K562 (cell line): ENCODE measurements at regions not wholly inside any gene's neighbourhood (a gene's known extent, or its start where the extent isn't known, plus 50 kb on each side); places are given as distances from the start of the nearest gene placed in this dataset.

Experiments
- ATAC-seq: fragments of 200-7000 bp; cut with Tn5 transposase; 3 replicates; pipeline ENCODE4 v1.9.1; 2020; ENCODE audit warnings: moderate library complexity
- BruUV-seq: library from RNA; stranded (reverse); fragments of 400-500 nt; replicated peaks from 2 replicates; lab custom pipeline; 2021; lab: Mats Ljungman, UMichigan
- CTCF ChIA-PET: fragments of 300-600 bp; formaldehyde crosslinking; extraction: SDS; loops from one replicate; lab custom pipeline; 2021; ENCODE audit warnings: low intra/inter-chr PET ratio; lab: Yijun Ruan, JAX
- POLR2A ChIA-PET: fragments of 300-600, 350-650 bp; sonication (Branson Sonifier 250); formaldehyde crosslinking; extraction: SDS; loops from one replicate; lab custom pipeline; 2021; ENCODE audit warnings: antibody characterized with exemption, inconsistent platforms; lab: Yijun Ruan, JAX
- DNase-seq, 4 experiments: peaks; one replicate each; pipeline versions ENCODE4 v3.0.0 to v3.0.0-alpha.2; 2011 to 2018; ENCODE audit warnings: low spot score in 3 of 4, mixed read lengths in 3 of 4; ENCODE audit errors: extremely low read depth in 1 of 4
- FAIRE-seq: peaks from 2 replicates; lab custom pipeline; 2011; peaks lifted over from hg19 to GRCh38; lab: Jason Lieb, UNC
- H2AFZ ChIP-seq: 2 replicates; pipeline ENCODE4 v1.6.0; 2011; ENCODE audit warnings: low read depth, low read length, control low read depth, inconsistent platforms
- H3K27ac ChIP-seq: fragments of 200-600 bp; 3 replicates; pipeline ENCODE4 v1.8.0; 2011; ENCODE audit warnings: low read depth, mild to moderate bottlenecking, control low read depth, inconsistent platforms, low read length, moderate library complexity, mixed read lengths; ENCODE audit errors: extremely low read depth
- H3K27me3 ChIP-seq, 2 experiments: fragments of 300-600 bp in 1 of 2; 2 replicates in 1 of 2; 3 replicates in 1 of 2; pipeline versions ENCODE4 v1.6.0 to v1.8.0; 2011; ENCODE audit warnings: inconsistent platforms in 2 of 2, low read length in 2 of 2, mild to moderate bottlenecking in 1 of 2, mixed read lengths in 1 of 2, moderate library complexity in 1 of 2; ENCODE audit not compliant: control insufficient read depth in 2 of 2, insufficient read depth in 2 of 2
- H3K36me3 ChIP-seq: fragments of 300-600 bp; 3 replicates; pipeline ENCODE4 v1.8.0; 2011; ENCODE audit warnings: mild to moderate bottlenecking, low read length, inconsistent platforms; ENCODE audit not compliant: control insufficient read depth, insufficient read depth
- H3K4me1 ChIP-seq, 2 experiments: fragments of 200-600 bp in 1 of 2; replicated peaks in 1 of 2; 2 replicates in 1 of 2; 3 replicates in 1 of 2; pipeline versions ENCODE4 v1.5.1 to v1.8.0; 2011; ENCODE audit warnings: inconsistent platforms in 2 of 2, low read length in 2 of 2, mild to moderate bottlenecking in 1 of 2, mixed read lengths in 1 of 2, moderate library complexity in 1 of 2; ENCODE audit not compliant: control insufficient read depth in 2 of 2, insufficient read depth in 2 of 2
- H3K4me2 ChIP-seq: 2 replicates; pipeline ENCODE4 v1.6.1; 2011; ENCODE audit warnings: low read length, control low read depth, inconsistent platforms, mixed read lengths; ENCODE audit not compliant: insufficient read depth
- H3K4me3 ChIP-seq: fragments of 200-600 bp; sonication (generic), shearing (Covaris generic); 2 replicates; pipeline ENCODE4 v1.5.1; 2016; ENCODE audit warnings: control low read depth, inconsistent platforms
- H3K79me2 ChIP-seq: fragments of 200-600 bp; 3 replicates; pipeline ENCODE4 v1.8.0; 2011; ENCODE audit warnings: low read length, inconsistent platforms; ENCODE audit not compliant: control insufficient read depth, insufficient read depth
- H3K9ac ChIP-seq, 2 experiments: 2 replicates each; pipeline versions ENCODE4 v1.6.0 to v1.6.1; 2011; ENCODE audit warnings: low read depth in 2 of 2, low read length in 2 of 2, control low read depth in 1 of 2, inconsistent platforms in 1 of 2, mild to moderate bottlenecking in 1 of 2, mixed read lengths in 1 of 2; ENCODE audit not compliant: insufficient read depth in 1 of 2
- H3K9me1 ChIP-seq: one replicate; pipeline ENCODE4 v1.6.0; 2011; ENCODE audit warnings: inconsistent platforms, mild to moderate bottlenecking, low read length, moderate library complexity; ENCODE audit not compliant: control insufficient read depth, insufficient read depth
- H3K9me3 ChIP-seq: replicated peaks from 2 replicates; pipeline ENCODE4 v1.5.1; 2011; ENCODE audit warnings: low read depth, low read length, inconsistent platforms; ENCODE audit not compliant: control insufficient read depth, insufficient read depth
- H4K20me1 ChIP-seq: replicated peaks from 2 replicates; pipeline ENCODE4 v1.6.1; 2011; ENCODE audit warnings: low read length, inconsistent platforms, mixed read lengths; ENCODE audit not compliant: control insufficient read depth, insufficient read depth
- ASH1L ChIP-seq: fragments of 450-650 bp; IDR thresholded peaks from 2 replicates; pipeline ENCODE4 v1.6.1; 2018; ENCODE audit warnings: borderline replicate concordance, mild to moderate bottlenecking, low read depth; ENCODE audit not compliant: partially characterized antibody
- CTBP1 ChIP-seq: fragments of 450-650 bp; IDR thresholded peaks from 2 replicates; pipeline ENCODE4 v1.6.1; 2016; ENCODE audit warnings: borderline replicate concordance
- ERF ChIP-seq: fragments of 450-650 bp; formaldehyde crosslinking; IDR thresholded peaks from 2 replicates; pipeline ENCODE4 v1.4.0; 2020; ENCODE audit warnings: mild to moderate bottlenecking, mixed read lengths
- FIP1L1 ChIP-seq: fragments of 200-400 bp; formaldehyde crosslinking; IDR thresholded peaks from 2 replicates; pipeline ENCODE4 v1.6.1; 2018; ENCODE audit warnings: mild to moderate bottlenecking, low read depth, low read length; ENCODE audit not compliant: poor library complexity, severe bottlenecking
- FOXP1 ChIP-seq: sonication (generic); formaldehyde crosslinking; IDR thresholded peaks from 2 replicates; pipeline ENCODE4 v1.8.0; 2022; ENCODE audit warnings: mild to moderate bottlenecking, missing genetic modification reagents
- ILK ChIP-seq: fragments of 450-650 bp; IDR thresholded peaks from 2 replicates; pipeline ENCODE4 v1.6.1; 2016; ENCODE audit warnings: missing genetic modification characterization, low read depth, mild to moderate bottlenecking, missing compliant biosample characterization, moderate library complexity, borderline replicate concordance
- JUN ChIP-seq, 2 experiments: sonication (generic) in 1 of 2; formaldehyde crosslinking in 1 of 2; IDR thresholded peaks; 2 replicates each; pipeline versions ENCODE4 v1.6.1 to v1.8.0; 2012 to 2022; ENCODE audit warnings: borderline replicate concordance in 2 of 2, mild to moderate bottlenecking in 2 of 2, improper control_type of control experiment in 1 of 2, low read depth in 1 of 2, low read length in 1 of 2, missing genetic modification reagents in 1 of 2
- L3MBTL2 ChIP-seq: fragments of 450-650 bp; IDR thresholded peaks from 2 replicates; pipeline ENCODE4 v1.6.1; 2016; ENCODE audit warnings: mild to moderate bottlenecking, moderate library complexity
- LEF1 ChIP-seq: fragments of 450-650 bp; IDR thresholded peaks from 2 replicates; pipeline ENCODE4 v1.6.1; 2016; ENCODE audit warnings: mild to moderate bottlenecking
- MECOM ChIP-seq: fragments of 250-450 bp; sonication (Bioruptor Pico); IDR thresholded peaks from 2 replicates; pipeline ENCODE4 v1.8.0; 2022; ENCODE audit warnings: inconsistent platforms
- NR4A1 ChIP-seq, 2 experiments: fragments of 250-450 bp in 1 of 2; fragments of 450-650 bp in 1 of 2; sonication (Bioruptor Pico) in 1 of 2; IDR thresholded peaks; 2 replicates each; pipeline versions ENCODE4 v1.4.0 to v1.6.1; 2016 to 2020; ENCODE audit warnings: mild to moderate bottlenecking in 2 of 2, missing compliant biosample characterization in 1 of 2, missing genetic modification characterization in 1 of 2, moderate library complexity in 1 of 2
- SNRNP70 ChIP-seq: fragments of 200-400 bp; formaldehyde crosslinking; optimal IDR thresholded peaks from 2 replicates; pipeline ENCODE3; 2017; ENCODE audit warnings: low read depth, low read length
- SUPT5H ChIP-seq: fragments of 450-650 bp; IDR thresholded peaks from 2 replicates; pipeline ENCODE4 v1.6.1; 2016
- ZNF740 ChIP-seq, 3 experiments: fragments of 200-800 bp in 1 of 3; sonication (Bioruptor generic) in 1 of 3; sonication (generic) in 1 of 3; formaldehyde crosslinking in 1 of 3; IDR thresholded peaks; 2 replicates each; pipeline versions ENCODE4 v1.6.1 to v1.8.0; 2016 to 2022; ENCODE audit warnings: mild to moderate bottlenecking in 2 of 3, missing compliant biosample characterization in 2 of 3, missing genetic modification characterization in 2 of 3, missing genetic modification reagents in 1 of 3
- WGBS: fragments of 100-300 bp; shearing (Covaris generic); methylation state at CpG from one replicate; pipeline ENCODE4 v1.1.6; 2016; ENCODE audit warnings: low coverage, mixed read lengths; ENCODE audit not compliant: insufficient coverage; ENCODE audit errors: missing lambda C conversion rate; 5-methylcytosine and 5-hydroxymethylcytosine counted together
- in situ Hi-C: fragments of 300-500 bp; cut with MboI; formaldehyde crosslinking; loops from 4 replicates; pipeline ENCODE4 v1.15.0; 2018; ENCODE audit warnings: inconsistent platforms, mixed read lengths
- intact Hi-C: fragments of 100-400 bp; cut with micrococcal nuclease; formaldehyde crosslinking; loops from 2 replicates; pipeline ENCODE4 v1.14.2; 2022
- TF ChIP-seq, protein P1 (sequence below): sonication (generic); formaldehyde crosslinking; IDR thresholded peaks from 2 replicates; pipeline ENCODE4 v1.9.0; 2022; ENCODE audit warnings: mild to moderate bottlenecking, missing genetic modification reagents

DNA sequence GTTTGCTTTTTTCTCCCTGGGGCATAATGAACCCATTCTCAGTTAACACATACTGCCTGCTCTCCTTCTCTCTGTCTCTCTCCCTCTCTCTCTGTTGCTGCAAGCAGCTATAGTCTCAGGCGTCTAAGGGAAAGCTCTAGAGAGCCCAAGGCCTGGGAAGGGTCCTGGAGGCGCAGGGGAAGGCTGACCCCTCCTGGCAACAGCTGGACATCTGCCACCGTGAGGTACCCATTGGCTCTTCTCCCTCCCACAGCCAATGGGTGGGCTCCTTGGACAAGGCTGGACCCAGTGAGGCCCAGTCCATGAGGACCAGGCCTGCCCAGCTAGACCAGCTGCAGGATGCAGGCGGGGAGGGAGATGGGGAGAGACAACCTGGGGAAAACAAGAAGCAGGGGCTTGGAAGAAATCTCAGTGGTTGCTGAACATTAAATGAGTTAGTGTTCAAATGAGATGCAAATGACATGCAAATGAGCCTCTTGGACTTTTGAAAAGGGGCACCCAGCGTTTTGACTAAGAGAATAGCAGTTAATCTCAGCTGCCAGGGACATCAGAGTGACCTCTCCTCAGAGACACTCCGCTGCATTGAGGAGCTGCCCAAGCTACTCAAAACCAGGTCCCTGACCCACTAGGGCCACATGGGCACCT lies 349.7 kb downstream of the BUD13 start:
- Histone ChIP-seq H2AFZ (no peak overlapping the region), H3K9me1 (no peaks in the 10 kb centered on the region), H3K79me2 (no peaks in the 10 kb centered on the region), H3K4me1 (no peaks in the 10 kb centered on the region), H3K9ac (no peak overlapping the region), H3K36me3 (no peaks in the 10 kb centered on the region), H3K9me3 (no peaks in the 10 kb centered on the region)
- BruUV-seq: no TSS peak
- CTCF ChIA-PET: no interaction called here
- in situ Hi-C loops (no loop called here), intact Hi-C loops (no loop called here)
- DNase-seq: no peak
- FAIRE-seq: no peak
- ATAC-seq: peak; percentile 42; the same call in 2 of the 3 replicates
- TF ChIP-seq ILK (tag) (no peak), FOXP1 (no peak), MECOM (CRISPR knock-in tag) (no peak), LEF1 (no peak)
- TF ChIP-seq, protein P1, sequence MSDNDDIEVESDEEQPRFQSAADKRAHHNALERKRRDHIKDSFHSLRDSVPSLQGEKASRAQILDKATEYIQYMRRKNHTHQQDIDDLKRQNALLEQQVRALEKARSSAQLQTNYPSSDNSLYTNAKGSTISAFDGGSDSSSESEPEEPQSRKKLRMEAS (CRISPR knock-in tag): no peak
- TF ChIP-seq, all 486 proteins: peak for 0
- Histone ChIP-seq H3K4me3 (no peak overlapping the region), H3K27ac (no peak overlapping the region), H3K4me2 (no peak overlapping the region), H3K27me3 (peaks cover 0 to 17% of the 10 kb centered on the region in 2 experiments; a peak in 2 of 5 replicates), H4K20me1 (no peaks in the 10 kb centered on the region)
- POLR2A ChIA-PET: interaction anchor here (0.9 to 1.0 kb wide), 2 partner anchors 11 to 31 kb away, joined by 3 read pairs; no protein-coding TSS in a partner anchor
- WGBS: 0% methylated on average over 6 of the region's 6 CpGs

DNA sequence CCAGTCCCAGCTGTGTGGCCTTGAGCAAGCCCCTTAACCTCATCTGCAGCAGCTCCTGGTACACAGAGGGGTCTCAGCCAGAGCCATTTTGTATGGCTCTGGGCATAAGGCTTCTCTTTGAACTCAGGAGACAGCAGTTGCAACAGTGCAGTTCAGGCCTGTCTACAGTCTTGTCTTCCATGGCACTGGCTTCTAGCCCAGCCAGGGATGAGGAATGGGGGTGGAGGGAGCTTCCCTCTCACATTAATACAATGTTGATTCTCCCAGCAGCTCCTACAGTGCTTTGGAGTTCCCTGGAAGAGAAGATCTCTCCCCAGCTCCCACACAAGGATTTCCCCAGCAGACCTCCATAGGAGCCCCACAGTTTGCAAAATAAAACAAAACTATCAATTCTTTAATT lies 350.2 kb downstream of the BUD13 start:
- intact Hi-C loops: no loop called here
- CTCF ChIA-PET: no interaction called here
- H2AFZ ChIP-seq: no peak overlapping the region
- no peak overlapping the region for H3K4me3 ChIP-seq
- H3K27me3 ChIP-seq: peaks cover 0 to 17% of the 10 kb centered on the region in 2 experiments; a peak in 2 of 5 replicates
- H3K27ac ChIP-seq: no peak overlapping the region
- no peaks in the 10 kb centered on the region for H4K20me1 ChIP-seq
- H3K9me3 ChIP-seq: no peaks in the 10 kb centered on the region
- DNase-seq: no peak
- H3K9me1 ChIP-seq: no peaks in the 10 kb centered on the region
- ATAC-seq: no peak
- H3K4me1 ChIP-seq: no peaks in the 10 kb centered on the region
- no peak for FAIRE-seq
- no peaks in the 10 kb centered on the region for H3K79me2 ChIP-seq
- H3K9ac ChIP-seq: no peak overlapping the region
- no TSS peak for BruUV-seq
- no peak overlapping the region for H3K4me2 ChIP-seq
- POLR2A ChIA-PET: interaction anchor here (0.6 to 1.0 kb wide), 2 partner anchors 10 to 42 kb away, joined by 3 read pairs; no protein-coding TSS in a partner anchor
- H3K36me3 ChIP-seq: no peaks in the 10 kb centered on the region
- in situ Hi-C loops: no loop called here
- TF ChIP-seq JUN (IDR thresholded peaks at IDR 0.05; ENCODE audit: borderline replicate concordance, low read depth, low read length) (no peak), JUN (CRISPR knock-in tag; IDR thresholded peaks at IDR 0.05; ENCODE audit: borderline replicate concordance) (no peak), SNRNP70 (no peak), ERF (CRISPR knock-in tag) (no peak), L3MBTL2 (no peak), CTBP1 (no peak), SUPT5H (no peak), NR4A1 (CRISPR knock-in tag; IDR thresholded peaks at IDR 0.05) (no peak), NR4A1 (tag; IDR thresholded peaks at IDR 0.05) (no peak), FIP1L1 (no peak), ASH1L (no peak), ZNF740 (CRISPR knock-in tag; IDR thresholded peaks at IDR 0.05) (no peak), ZNF740 (tag; IDR thresholded peaks at IDR 0.05) (no peak)
